GM18520 (cell line): ENCODE measurements at regions not wholly inside any gene's neighbourhood (a gene's known extent, or its start where the extent isn't known, plus 50 kb on each side); places are given as distances from the start of the nearest gene placed in this dataset.

Source experiments
- ATAC-seq: cut with Tn5 transposase; IDR thresholded peaks from one replicate; pipeline ENCODE4 v1.9.1; 2021; ENCODE audit not compliant: unreplicated experiment

DNA sequence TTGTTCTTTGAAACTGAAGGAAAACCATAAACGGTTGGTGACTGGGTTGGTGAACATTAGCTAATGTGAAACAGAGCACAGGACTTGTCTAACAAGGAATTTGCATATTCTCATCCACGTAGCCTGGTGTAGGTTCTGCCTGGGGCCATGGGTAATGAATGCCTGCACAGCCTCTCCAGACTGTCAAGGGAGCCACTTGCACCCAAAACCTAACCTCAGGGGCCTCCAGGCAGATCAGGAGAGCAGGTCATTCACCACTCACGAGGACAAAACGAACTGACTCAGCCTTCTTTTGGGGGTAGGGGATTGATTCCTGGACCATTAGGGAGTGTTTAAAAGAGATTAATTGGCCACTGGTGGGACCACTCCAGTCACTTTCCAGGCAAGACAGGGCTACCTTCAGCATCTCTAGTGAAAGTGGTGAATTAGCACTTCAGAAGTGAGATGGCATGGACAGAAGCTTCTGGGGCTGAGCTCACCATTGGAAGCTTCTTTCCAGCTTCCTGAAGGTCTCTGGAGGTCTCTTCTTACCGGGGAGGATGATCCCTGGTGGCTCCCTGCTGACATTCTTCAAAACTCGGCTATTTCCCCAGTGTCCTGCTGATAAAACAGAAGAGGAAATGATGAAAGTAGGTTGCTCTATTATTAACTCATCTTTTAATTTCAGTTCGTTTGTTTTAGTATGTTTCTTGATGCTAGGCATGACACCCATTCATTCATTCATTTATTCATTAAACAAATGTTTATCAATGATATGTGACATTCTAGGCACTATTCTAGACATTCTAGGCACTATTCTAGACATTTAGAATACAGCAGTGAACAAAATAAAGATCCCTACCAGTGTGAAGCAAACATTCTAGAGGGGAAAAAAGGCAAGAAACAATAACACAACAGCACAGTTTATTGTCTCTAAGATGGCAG lies 104.5 kb upstream of the LNX1 start:
- peak; percentile 95 for ATAC-seq

DNA sequence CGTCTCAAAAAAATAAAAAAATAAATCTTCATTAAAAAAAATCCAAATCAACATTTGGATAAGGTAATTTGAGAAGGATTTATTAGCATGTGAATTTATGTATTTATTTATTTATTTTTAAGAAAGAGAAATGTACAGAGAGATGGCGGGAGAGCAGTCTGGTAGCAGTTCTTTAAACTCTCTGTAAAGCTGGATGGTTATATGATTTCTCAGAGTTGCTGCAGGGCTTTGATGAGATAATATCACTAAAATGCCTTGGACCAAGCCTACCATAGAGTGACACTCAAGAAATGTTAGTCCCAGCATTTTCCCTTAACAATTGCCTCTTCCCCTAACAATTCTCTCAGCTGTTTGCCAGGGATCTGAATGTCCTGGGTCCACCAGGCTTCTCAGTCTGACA lies 103.4 kb upstream of the LNX1 start:
- no peak for ATAC-seq

DNA sequence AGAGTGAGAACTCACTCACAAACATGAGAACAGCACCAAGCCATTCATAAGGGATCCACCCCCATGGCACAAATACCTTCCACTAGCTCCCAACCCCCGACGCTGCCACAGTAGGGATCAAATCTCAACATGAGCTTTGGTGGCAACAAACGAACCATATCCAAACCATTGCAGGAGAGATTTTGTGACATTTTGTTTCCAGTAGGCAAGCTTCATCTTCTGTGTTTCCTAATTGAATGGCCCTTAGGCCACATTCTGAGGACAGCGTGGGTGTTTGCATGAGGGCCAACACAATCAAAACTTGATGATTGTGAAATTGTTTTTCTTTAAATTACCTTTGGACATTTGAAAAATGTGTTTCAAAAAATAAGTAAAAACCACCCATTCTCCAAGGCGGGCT lies 102.6 kb upstream of the LNX1 start:
- no peak for ATAC-seq

DNA sequence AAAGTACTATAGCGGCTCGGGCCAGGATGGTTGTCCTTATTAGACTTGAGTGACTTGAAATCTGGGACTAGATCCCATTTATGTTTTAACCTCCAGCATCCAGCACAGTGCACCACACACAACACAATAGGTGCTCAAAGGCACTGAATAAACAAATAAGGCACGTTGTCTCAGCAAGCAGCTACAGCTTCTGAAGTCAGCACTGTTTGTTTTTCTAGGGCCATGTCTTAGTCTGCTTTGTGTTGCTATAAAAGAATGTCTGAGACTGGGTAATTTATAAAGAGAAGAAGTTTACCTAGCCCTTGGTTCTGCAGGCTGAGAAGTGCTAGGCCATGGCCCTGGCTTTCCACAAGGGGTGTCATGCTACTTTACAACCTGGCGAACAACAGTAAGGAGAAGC lies 102.1 kb upstream of the LNX1 start:
- ATAC-seq, result no peak

DNA sequence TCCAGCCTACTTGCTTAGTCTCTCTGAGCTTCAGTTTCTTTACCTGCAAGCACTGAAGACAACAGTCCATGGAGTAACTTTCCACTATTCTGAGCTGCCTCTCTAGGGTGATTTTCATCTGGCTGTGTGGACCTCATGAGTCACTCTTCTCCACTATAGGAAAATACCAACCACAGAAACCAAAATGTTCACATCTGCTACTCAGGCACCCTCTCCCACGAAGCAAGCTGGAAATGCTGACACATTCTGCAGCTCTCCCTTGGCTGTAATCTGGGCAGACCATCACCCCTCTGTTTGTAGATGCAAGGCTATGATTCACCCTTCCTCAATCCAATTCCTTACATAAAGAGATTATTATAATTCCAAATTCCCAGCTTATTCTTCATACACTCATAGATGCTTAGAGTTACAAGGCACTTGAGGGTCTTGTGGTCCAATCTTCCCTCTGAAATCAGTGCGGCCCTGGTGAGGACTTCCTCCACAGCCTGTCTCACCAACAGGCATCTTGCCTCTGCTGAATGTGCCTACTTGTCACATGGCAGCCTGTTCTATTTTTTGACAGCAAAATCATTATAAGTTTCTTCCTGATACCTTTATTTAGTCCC lies 97.0 kb upstream of the LNX1 start:
- ATAC-seq, result peak; percentile 75

DNA sequence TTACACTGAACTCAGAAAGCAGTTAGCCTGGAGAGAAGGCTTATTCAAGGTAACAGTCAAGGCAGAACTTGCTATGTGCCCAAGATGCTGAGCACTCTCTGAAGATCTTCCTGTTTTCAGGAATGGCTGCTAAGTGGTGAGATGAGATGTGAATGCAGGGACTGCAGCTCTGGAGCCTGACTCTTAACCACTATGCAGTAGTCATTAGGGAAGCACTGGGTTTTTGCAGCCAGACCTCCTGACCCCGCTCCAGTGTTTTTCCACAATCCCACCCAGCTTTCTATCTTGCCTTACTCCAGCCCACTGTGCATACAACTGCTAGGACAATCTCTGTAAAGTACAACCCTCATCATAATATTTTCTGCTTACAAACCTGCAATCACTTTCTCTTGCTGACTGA lies 95.2 kb upstream of the LNX1 start:
- no peak for ATAC-seq

DNA sequence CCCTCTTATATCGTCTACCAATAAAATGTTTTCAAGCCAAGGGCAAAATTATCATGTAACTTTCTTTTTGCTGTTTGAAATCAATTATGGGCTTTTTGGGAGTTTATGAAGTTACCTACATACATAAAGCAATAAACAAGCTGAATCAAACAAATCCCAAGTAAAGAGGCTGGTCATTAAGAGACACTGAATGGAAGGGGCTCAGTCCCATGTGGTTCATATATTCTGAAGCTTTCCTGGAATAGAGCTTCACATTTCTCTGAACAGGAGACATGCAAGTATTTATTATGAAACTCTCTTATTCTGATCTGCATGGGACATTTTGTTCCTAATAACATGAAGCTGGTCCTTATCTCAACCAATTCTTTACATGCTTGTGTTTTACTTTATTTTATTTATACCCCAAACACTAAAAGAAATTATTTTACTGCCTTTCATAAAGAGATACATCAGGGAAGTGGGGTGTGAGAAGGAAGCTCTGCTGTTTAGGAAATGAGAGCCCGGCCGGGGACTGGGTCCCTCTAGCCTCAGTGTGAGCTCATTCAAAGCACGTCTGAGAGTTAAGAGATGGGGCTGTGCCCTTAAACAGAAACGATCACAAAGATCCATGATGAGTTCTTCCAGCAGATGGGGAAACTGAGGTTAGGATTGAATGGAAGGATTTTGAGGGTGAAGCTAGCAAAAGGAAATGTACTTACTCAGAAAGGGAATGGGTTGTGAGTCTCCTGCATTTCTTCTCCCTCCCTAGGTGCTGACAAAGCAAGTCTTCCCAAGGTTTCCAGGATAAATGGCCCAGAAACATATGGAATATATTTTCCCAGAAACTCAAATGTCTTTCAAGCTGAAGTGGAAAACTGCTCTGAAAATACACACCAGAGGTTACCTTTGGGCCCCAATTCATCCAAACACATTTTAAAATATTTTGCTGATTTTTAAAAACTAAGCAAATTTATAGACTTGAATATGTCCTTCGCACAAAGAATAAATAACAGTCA lies 93.1 kb upstream of the LNX1 start:
- no peak for ATAC-seq

DNA sequence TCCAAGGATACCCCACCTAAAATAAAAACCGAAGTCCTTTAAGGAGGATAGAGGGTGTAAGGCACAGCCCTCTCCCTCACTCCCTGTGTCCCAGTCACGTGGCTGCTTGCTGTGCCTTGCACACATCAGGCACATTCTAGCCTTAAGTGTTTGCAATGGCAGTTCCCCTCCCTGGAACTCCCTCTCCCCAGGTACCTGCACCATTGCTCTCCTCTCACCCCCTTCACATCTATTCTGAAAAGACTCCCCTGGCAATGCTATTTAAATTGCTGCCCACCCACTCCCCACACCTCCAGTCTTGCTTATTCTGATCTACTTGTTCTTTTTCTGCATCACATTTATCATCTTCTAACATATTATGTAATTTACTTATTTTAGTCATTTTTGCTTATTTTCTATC lies 91.6 kb upstream of the LNX1 start:
- no peak for ATAC-seq

DNA sequence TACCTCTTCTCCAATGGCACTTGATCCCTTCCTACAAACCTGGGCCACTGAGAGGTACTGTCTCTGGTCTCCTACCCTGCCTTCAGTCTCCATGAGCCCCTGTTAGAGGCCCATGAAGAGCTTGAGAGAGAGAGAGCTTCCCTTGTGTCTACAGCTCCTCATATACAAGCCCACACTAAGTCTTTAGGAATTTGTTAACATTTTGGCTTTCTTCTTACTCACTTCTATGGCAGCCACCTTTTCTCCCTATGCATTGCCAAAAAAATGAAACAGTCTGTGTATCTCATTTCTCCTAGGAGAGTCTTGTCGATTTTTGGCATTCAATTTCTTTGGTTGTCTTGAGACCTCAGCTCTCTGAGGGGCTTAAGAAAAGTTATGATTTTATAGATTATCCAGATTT lies 90.9 kb upstream of the LNX1 start:
- ATAC-seq, result no peak

DNA sequence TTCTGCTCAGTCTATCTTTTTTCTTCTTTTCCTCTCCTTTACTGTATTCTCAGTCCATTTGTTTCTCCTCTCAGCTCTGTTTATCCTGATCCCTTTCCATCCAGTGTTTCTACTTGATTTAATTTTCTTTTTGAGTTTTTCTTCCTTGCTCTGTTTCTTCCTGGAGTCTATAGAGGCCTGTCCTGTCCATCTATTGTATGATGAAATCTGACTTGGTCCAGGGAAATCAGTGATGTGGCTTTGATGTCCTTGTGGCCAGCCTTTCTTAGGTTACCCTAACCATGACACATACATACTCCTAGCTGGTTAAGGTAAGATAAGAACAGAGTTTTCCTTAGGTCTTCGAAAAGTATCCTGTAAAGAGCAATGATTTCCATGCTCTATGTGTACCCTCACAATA lies 89.3 kb upstream of the LNX1 start:
- no peak for ATAC-seq

DNA sequence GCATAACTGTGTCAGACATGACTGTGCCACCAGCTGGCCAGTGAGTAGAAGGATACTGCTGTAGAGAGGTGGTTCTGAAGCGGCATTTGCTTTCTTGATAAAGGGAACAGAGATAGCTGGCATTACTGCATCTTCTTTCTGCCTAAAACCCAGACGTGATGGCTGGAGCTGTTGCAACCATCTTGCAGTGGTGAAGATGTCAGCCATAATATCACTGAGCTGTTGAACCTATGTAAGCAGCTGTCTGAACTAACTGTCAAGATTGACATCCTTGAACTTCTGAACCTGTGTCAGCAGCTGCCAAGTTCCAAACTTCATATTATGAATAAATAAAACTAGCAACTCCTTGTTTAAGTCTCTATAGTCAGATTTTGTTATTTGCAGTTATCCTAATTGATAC lies 88.9 kb upstream of the LNX1 start:
- no peak for ATAC-seq

DNA sequence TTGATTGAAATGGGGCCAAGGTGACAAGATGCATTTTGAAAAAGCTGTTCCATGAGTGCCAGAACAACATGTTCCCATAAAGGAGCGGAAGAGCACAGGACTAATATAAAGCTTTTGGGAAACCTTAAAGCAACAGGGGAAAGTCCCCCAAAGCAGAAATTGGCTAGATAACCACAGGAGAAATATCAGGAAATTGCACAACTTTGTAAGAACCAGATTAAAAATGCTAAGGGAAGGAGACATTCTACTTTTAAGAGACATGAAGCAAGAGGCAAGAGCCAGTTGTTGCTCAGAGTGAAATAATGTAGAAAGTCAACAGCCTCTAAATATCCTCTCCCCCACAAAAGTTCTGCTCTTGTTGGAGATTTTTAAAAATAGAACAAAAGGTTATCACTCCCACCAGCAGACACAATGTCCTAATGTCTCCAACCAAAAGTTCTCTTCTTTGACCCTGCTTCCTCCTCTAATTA lies 85.2 kb upstream of the LNX1 start:
- no peak for ATAC-seq

DNA sequence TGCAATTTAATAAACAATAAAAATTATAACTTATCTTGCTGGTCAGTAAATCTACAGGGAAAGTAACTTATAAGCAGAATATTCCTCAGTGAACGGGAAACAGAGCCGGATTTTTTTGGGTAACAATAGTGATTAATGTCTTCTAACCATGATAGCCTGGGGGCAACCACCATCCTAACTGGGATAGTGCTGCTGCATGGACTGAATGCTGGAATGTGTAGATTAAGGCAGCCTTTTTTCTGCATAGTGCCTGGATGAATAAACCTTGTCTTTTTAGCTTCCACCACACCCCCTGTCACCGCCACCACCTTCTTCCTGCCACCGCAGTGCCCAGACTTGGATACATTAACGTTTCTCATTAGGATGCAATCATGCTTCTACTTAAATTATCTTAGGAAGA lies 83.6 kb upstream of the LNX1 start:
- no peak for ATAC-seq

DNA sequence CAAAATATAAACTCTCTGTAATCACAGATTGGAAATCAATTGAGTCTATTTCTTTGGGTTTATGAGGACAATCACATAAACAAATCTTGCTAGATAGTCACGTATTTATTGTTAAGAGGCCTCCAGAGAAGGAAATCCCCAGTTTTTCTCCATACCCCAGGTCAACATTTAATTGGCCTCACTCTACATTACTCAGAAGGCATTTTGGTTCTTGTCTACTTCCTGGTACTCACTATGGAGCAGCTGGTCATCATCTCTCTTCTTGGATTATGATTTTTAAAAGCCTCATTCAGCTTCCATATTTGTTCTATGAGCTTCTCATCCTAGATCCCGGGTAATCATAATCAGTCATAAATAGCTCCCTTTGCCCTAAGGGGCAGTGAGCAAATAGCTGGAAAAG lies 81.6 kb upstream of the LNX1 start:
- ATAC-seq, result no peak

DNA sequence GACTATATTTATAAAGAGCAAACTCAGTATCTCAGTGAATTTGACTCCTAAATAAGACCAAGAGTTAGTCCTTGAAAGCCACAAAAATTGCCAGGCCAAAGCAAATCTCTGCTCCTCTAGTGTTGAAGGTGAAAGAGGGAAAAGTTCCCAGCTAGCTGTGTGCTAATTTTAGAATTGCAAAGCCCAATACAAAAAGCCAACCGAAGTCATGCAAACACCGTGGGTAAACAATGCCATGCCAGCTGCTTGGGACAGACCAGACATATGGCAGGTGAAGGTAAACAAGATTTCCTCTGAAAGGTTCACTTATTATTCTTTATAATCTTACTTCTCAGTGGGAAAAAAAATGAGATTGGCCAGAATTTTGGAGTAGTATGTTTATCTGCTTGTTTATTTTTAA lies 80.5 kb upstream of the LNX1 start:
- no peak for ATAC-seq

DNA sequence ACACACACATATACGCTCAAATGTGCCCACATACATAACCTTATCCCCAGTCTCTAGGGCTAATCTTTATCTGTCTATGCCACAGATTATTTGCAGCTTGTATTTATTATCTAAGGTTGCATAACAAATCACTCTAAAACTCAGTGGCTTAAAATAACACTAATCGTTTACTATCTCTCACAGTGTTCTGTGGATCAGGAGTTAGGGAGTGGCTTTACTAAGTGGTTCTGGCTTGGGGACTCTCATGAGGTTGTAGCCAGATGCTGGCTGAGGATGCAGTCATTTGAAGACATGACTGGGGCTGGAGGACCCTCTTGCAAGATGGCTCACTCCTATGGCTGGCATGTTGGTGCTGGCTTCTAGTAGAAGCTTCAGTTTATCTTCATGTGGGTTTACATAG lies 68.5 kb upstream of the LNX1 start:
- no peak for ATAC-seq

DNA sequence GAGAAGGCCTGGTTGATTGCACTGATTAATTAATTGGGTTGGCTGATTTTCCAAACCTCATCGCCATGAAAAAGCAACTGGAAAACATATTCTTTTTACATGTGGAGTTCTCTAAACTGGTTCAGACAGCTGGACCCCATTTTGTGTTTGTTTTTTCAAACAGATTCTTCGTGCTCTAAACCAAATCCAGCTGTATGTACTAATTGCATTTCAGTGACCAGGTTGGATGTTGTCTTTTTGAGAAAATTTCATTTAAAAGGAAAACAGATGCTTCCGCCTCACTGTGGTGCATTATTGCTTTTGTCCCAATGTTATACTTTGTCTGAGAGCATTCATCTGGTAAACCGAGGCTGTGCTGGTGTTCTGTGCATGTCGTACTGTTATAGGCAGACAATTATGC lies 67.8 kb upstream of the LNX1 start:
- no peak for ATAC-seq

DNA sequence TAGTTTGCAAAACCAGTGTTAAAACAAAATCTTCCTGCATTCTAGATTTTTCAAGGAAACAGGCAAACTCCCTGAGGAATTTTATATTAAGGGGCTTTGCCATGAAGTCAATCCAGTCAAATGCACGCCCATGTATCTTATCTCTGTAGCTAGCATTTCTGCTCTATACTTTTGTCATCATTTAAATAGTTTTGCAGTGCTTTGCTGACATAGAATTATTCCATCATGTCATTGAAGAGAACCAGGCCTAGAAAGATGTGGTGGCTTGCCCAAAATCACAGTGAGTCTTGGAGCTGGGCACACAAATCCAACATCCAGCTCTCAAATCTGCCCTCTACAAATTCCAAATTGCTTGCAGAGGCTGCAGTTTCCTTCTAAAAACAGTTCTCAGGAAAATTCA lies 66.7 kb upstream of the LNX1 start:
- ATAC-seq, result no peak

DNA sequence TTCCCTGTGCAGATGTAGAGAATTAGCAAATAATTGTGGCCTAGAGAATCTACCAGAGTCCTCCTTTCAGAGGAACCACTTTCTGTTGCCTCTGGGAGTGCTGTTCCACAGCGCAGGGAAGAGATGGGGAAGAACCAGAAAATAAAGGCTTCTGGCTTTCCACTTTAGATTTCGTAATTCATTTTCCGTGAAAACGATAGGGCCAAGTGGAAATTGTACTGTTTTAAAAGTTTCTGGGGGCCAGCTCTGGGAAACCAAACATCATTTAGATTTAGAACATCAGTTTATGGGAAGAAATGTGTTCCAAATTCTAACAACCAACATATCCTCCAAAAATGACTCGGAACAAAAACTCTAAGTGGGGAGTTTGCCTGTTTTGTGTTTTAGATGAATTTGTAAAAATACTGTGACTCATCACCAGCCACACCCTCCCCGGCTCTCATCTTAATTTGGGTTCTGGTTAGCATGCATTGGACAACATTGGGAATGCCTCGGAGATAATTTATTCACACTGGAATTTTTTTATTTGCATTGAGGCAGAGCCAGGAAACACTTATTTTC lies 65.2 kb upstream of the LNX1 start:
- no peak for ATAC-seq

DNA sequence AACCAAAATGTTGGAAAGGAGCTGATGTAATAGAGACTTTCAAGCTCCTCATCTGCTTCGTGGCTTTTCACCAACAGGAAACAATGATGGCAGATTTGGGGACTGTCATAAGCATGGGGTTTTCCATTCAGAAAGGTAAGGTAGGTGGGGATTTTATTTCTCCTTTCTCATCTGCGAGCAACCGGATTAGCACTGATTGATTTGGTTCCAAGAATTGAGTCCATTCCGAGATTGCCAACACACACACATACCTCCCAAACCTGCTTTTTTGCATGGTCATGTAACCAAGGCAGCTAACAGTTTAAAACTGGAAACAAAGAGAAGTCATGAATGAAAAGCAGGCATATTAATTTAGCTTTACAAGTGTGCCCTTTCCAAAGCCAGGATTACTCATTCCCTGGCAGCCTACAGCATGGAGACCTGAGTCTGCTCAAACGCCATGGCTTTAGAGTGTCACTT lies 63.0 kb upstream of the LNX1 start:
- ATAC-seq, result no peak

DNA sequence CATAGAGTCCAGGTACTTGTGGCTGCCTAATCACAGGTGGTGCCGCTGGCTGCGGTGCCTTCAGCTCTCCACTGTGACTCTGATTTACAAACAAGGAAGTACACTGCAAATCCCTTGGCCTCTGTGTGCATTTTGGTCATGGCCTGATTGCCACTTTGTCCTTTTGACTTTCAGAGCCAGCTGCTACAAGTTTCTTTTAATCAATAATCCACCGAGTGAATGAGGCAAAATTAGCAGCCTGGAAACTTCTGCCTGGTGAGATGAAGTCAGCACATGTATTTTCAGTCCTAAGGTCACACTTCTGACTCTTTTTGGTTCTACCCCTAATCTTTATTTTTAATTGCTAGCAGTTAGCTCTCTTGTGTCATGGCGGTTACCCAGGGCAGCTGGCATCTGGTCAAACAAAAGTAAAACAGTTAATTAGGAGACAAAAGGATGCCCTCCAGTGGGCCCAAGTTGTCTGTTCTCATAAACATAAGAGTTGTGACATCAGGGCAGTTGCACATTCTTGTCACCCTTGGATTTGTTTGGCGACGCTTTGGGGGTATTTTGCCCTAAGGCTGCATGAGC lies 62.3 kb upstream of the LNX1 start:
- ATAC-seq, result peak; percentile 59
